ENCODE measurements at regions not wholly inside any gene's neighbourhood (a gene's known extent, or its start where the extent isn't known, plus 50 kb on each side); places are given as distances from the start of the nearest gene placed in this dataset.

DNA sequence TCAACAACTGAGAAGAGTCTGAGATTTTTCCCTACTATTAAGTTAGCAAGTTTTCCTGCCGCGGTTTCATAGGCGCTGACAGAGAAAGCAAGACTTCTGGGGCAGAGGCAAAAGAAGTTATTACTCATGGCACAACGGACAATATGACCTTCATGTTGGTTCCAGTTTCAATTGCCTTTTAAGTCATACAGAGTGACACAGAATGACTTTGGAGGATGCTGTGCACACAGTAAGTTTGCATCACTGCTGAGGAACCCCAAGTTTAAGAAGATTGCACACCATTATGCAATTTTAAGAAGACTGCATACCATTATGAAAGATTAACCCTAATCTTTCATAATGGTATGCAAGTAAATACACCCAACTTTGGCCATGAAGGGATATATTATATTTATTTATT, 626.5 kb upstream of the CHORDC1 start:
- Mint-ChIP-seq H3K4me3 (no peak overlapping the region), H3K9me3 (peaks cover 0 to 7% (median 5%) of the 10 kb centered on the region in 3 donors), H3K4me1 (no peaks in the 10 kb centered on the region), H3K36me3 (no peaks in the 10 kb centered on the region), H3K27me3 (no peaks in the 10 kb centered on the region), H3K27ac (no peak overlapping the region)
- no peak overlapping the region for H3K4me3 ChIP-seq (ENCODE audit: control insufficient read depth in 1 of 2, extremely low read depth in 1 of 2, low read length in 1 of 2)
- H3K27me3 ChIP-seq (replicated peaks in 1 of 2; ENCODE audit: control insufficient read depth in 2 of 2, extremely low read depth in 1 of 2, insufficient read depth in 2 of 2, low read length in 1 of 2): no peaks in the 10 kb centered on the region
- WGBS (ENCODE audit: insufficient coverage): 86% methylated on average over 4 of the region's 4 CpGs
- no peaks in the 10 kb centered on the region for H3K4me1 ChIP-seq (ENCODE audit: control insufficient read depth in 1 of 2, extremely low read depth in 1 of 2, insufficient read depth in 2 of 2, low read length in 2 of 2)
- no peaks in the 10 kb centered on the region for H3K36me3 ChIP-seq (ENCODE audit: control insufficient read depth in 2 of 2, extremely low read depth in 1 of 2, insufficient read depth in 1 of 2, low read length in 1 of 2)
- ChIA-PET POLR2A (interaction anchor here in 1 of 2 donors (0.6 kb wide), 1 partner anchor 9 kb away, joined by 3 read pairs; no protein-coding TSS in a partner anchor), CTCF (no interaction called here)
- no peaks in the 10 kb centered on the region for H3K9me3 ChIP-seq
- ATAC-seq (replicated peaks in 1 of 4) (no peak), DNase-seq (no peak)
- H3K27ac ChIP-seq (ENCODE audit: low read length): no peak overlapping the region

DNA sequence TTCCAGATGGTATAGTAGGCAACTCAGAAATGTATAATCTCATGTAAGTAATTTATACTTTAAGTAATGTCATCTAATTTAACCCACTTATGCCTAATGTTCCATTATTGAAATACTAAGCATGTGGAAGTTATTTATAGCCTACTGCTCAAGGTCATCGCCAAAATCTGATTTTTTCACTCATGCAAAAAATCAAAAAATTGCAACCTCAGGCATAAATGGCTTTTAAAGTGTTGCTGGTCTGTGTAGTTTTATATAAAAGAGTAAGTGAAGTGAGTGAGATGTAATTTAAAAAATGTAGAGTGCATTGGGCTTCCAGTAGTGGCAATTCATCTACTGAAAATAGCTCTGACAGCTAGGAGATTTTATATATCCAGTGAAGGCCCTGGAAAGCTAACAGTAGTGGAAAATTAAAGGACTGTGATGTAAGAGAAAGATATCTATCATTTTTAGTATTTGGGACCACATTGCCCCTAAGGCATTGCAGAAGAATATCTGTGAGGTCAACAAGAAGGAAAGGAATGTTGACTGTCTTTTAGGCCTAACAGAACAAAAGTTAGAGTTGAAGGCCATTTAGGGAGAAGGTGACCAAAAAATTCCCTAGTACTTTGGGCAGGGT, 624.5 kb upstream of the CHORDC1 start:
- Mint-ChIP-seq H3K9me3 (peaks cover 4 to 9% (median 5%) of the 10 kb centered on the region in 3 donors), H3K4me1 (no peaks in the 10 kb centered on the region), H3K36me3 (no peaks in the 10 kb centered on the region), H3K27ac (no peak overlapping the region), H3K27me3 (no peaks in the 10 kb centered on the region), H3K4me3 (no peak overlapping the region)
- Histone ChIP-seq H3K4me1 (ENCODE audit: control insufficient read depth in 1 of 2, extremely low read depth in 1 of 2, insufficient read depth in 2 of 2, low read length in 2 of 2) (no peaks in the 10 kb centered on the region), H3K4me3 (ENCODE audit: control insufficient read depth in 1 of 2, extremely low read depth in 1 of 2, low read length in 1 of 2) (no peak overlapping the region), H3K27ac (ENCODE audit: low read length) (no peak overlapping the region), H3K36me3 (ENCODE audit: control insufficient read depth in 2 of 2, extremely low read depth in 1 of 2, insufficient read depth in 1 of 2, low read length in 1 of 2) (no peaks in the 10 kb centered on the region), H3K27me3 (replicated peaks in 1 of 2; ENCODE audit: control insufficient read depth in 2 of 2, extremely low read depth in 1 of 2, insufficient read depth in 2 of 2, low read length in 1 of 2) (no peaks in the 10 kb centered on the region), H3K9me3 (no peaks in the 10 kb centered on the region)
- ATAC-seq (replicated peaks in 1 of 4) (no peak), DNase-seq (no peak)
- CTCF ChIA-PET: no interaction called here
- no CpG with 5 or more reads among the region's 1 CpG for WGBS (ENCODE audit: insufficient coverage)
- POLR2A ChIA-PET: no interaction called here

DNA sequence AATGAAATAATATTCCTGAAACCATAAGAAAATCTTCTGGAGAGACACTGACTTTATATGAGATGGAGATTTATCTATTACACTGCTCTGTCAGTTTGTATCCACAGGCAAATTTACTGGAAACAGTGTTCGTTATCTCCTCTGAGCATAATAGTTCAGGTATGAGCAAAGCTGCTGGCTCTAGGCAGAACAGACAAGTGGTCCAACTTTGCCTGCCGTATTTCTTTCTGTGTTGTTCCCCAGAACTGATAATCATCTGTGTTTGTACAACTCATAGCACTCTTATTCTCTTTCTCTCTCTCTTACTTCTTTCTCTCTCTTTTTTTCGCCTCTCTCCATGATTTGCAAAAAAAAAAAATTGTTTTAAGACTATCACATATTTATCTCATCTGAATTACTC, 623.8 kb upstream of the CHORDC1 start:
- POLR2A ChIA-PET: no interaction called here
- Mint-ChIP-seq H3K4me3 (no peak overlapping the region), H3K27me3 (no peaks in the 10 kb centered on the region), H3K9me3 (peaks cover 4 to 9% (median 5%) of the 10 kb centered on the region in 3 donors), H3K36me3 (no peaks in the 10 kb centered on the region), H3K4me1 (no peaks in the 10 kb centered on the region), H3K27ac (no peak overlapping the region)
- Histone ChIP-seq H3K27ac (ENCODE audit: low read length) (no peak overlapping the region), H3K27me3 (replicated peaks in 1 of 2; ENCODE audit: control insufficient read depth in 2 of 2, extremely low read depth in 1 of 2, insufficient read depth in 2 of 2, low read length in 1 of 2) (no peaks in the 10 kb centered on the region), H3K9me3 (no peaks in the 10 kb centered on the region), H3K36me3 (ENCODE audit: control insufficient read depth in 2 of 2, extremely low read depth in 1 of 2, insufficient read depth in 1 of 2, low read length in 1 of 2) (no peaks in the 10 kb centered on the region), H3K4me1 (ENCODE audit: control insufficient read depth in 1 of 2, extremely low read depth in 1 of 2, insufficient read depth in 2 of 2, low read length in 2 of 2) (no peaks in the 10 kb centered on the region), H3K4me3 (ENCODE audit: control insufficient read depth in 1 of 2, extremely low read depth in 1 of 2, low read length in 1 of 2) (no peak overlapping the region)
- 63% methylated on average over 3 of the region's 3 CpGs for WGBS (ENCODE audit: insufficient coverage)
- CTCF ChIA-PET: no interaction called here
- no peak for DNase-seq
- no peak for ATAC-seq (replicated peaks in 1 of 4)

DNA sequence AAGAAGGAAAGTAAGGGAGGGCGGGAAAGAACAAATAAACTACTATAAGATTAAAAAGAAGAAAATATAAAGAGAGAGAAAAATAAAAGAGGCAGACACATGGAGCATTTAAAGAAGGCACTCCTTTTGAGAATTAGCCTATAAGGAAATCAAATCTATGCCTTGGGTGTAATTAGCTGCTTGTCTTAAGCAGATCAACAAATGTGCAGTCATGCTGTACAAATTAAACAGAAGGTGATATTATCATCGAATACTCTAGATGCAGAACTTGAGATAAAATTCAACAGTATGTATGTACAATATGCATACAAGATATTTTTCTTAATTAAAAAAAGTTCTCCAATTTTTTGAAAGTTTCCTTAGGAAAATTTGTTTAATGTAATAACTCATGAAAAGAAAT, 623.0 kb upstream of the CHORDC1 start:
- peaks cover 5 to 9% (median 9%) of the 10 kb centered on the region in 3 donors for H3K9me3 Mint-ChIP-seq
- ATAC-seq (replicated peaks in 1 of 4): no peak
- H3K36me3 Mint-ChIP-seq: no peaks in the 10 kb centered on the region

DNA sequence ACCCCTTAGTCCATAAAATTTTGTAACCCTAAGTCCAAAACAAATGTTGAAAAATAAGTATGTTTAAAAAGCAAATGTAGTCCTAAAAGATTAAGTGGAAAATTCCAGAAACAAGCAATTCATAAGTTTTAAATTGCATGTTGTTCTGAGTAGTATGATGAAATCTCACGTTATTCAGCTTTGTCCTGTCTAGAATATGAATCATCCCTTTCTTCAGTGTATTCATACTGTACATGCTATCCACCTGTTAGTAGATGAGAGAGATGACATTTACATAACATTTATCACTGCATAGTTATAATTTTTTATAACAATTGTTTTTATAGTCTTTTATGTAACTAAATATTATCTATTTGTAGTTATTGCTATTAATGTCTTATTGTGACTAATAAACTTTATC, 622.3 kb upstream of the CHORDC1 start:
- H3K27ac Mint-ChIP-seq: no peak overlapping the region
- H3K4me3 Mint-ChIP-seq: no peak overlapping the region
- POLR2A ChIA-PET: no interaction called here
- H3K9me3 Mint-ChIP-seq: peaks cover 5 to 9% (median 9%) of the 10 kb centered on the region in 3 donors
- Histone ChIP-seq H3K9me3 (no peaks in the 10 kb centered on the region), H3K36me3 (ENCODE audit: control insufficient read depth in 2 of 2, extremely low read depth in 1 of 2, insufficient read depth in 1 of 2, low read length in 1 of 2) (no peaks in the 10 kb centered on the region), H3K27ac (ENCODE audit: low read length) (no peak overlapping the region), H3K4me1 (ENCODE audit: control insufficient read depth in 1 of 2, extremely low read depth in 1 of 2, insufficient read depth in 2 of 2, low read length in 2 of 2) (no peaks in the 10 kb centered on the region), H3K4me3 (ENCODE audit: control insufficient read depth in 1 of 2, extremely low read depth in 1 of 2, low read length in 1 of 2) (no peak overlapping the region), H3K27me3 (replicated peaks in 1 of 2; ENCODE audit: control insufficient read depth in 2 of 2, extremely low read depth in 1 of 2, insufficient read depth in 2 of 2, low read length in 1 of 2) (no peaks in the 10 kb centered on the region)
- ATAC-seq (replicated peaks in 1 of 4): no peak
- H3K4me1 Mint-ChIP-seq: no peaks in the 10 kb centered on the region
- no peak for DNase-seq
- CTCF ChIA-PET: no interaction called here
- no peaks in the 10 kb centered on the region for H3K27me3 Mint-ChIP-seq
- WGBS (ENCODE audit: insufficient coverage): no CpG with 5 or more reads among the region's 1 CpG
- H3K36me3 Mint-ChIP-seq: no peaks in the 10 kb centered on the region

More for the DNA sequence above, 623.0 kb upstream of the CHORDC1 start:
- Histone ChIP-seq H3K27me3 (replicated peaks in 1 of 2; ENCODE audit: control insufficient read depth in 2 of 2, extremely low read depth in 1 of 2, insufficient read depth in 2 of 2, low read length in 1 of 2) (no peaks in the 10 kb centered on the region), H3K36me3 (ENCODE audit: control insufficient read depth in 2 of 2, extremely low read depth in 1 of 2, insufficient read depth in 1 of 2, low read length in 1 of 2) (no peaks in the 10 kb centered on the region), H3K4me1 (ENCODE audit: control insufficient read depth in 1 of 2, extremely low read depth in 1 of 2, insufficient read depth in 2 of 2, low read length in 2 of 2) (no peaks in the 10 kb centered on the region), H3K9me3 (no peaks in the 10 kb centered on the region), H3K27ac (ENCODE audit: low read length) (no peak overlapping the region), H3K4me3 (ENCODE audit: control insufficient read depth in 1 of 2, extremely low read depth in 1 of 2, low read length in 1 of 2) (no peak overlapping the region)
- Mint-ChIP-seq H3K27ac (no peak overlapping the region), H3K27me3 (no peaks in the 10 kb centered on the region), H3K4me3 (no peak overlapping the region), H3K4me1 (no peaks in the 10 kb centered on the region)
- ChIA-PET CTCF (no interaction called here), POLR2A (no interaction called here)
- no peak for DNase-seq
- WGBS (ENCODE audit: insufficient coverage): no CpG with 5 or more reads among the region's 2 CpGs

DNA sequence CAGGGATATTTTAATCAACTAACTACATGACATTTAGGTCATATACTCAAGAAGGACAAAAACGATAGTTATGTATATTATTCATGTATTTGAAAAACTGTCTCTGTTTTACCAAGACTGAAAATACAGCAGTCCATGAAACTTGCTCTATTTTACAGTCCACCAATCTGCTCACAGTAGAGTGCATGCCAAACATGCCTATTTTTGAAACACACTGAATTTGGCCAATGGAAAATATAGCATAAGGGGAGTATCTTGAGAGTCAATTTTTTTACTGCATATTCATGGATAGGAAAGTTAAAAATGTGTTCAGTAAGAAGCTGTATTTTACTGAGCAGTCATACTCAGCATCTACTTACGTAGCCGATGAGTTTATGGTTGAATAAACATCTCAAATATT, 621.2 kb upstream of the CHORDC1 start:
- no peaks in the 10 kb centered on the region for H3K4me1 Mint-ChIP-seq
- H3K9me3 ChIP-seq: no peaks in the 10 kb centered on the region
- H3K27ac Mint-ChIP-seq: no peak overlapping the region
- no peaks in the 10 kb centered on the region for H3K36me3 ChIP-seq (ENCODE audit: control insufficient read depth in 2 of 2, extremely low read depth in 1 of 2, insufficient read depth in 1 of 2, low read length in 1 of 2)
- no peaks in the 10 kb centered on the region for H3K36me3 Mint-ChIP-seq
- H3K27me3 Mint-ChIP-seq: no peaks in the 10 kb centered on the region
- peaks cover 5 to 9% (median 9%) of the 10 kb centered on the region in 3 donors for H3K9me3 Mint-ChIP-seq
- H3K4me1 ChIP-seq (ENCODE audit: control insufficient read depth in 1 of 2, extremely low read depth in 1 of 2, insufficient read depth in 2 of 2, low read length in 2 of 2): no peaks in the 10 kb centered on the region
- H3K4me3 Mint-ChIP-seq: no peak overlapping the region
- ATAC-seq (replicated peaks in 1 of 4) (no peak), DNase-seq (no peak)
- no CpG with 5 or more reads among the region's 3 CpGs for WGBS (ENCODE audit: insufficient coverage)
- ChIA-PET CTCF (no interaction called here), POLR2A (no interaction called here)
- H3K27ac ChIP-seq (ENCODE audit: low read length): no peak overlapping the region
- H3K27me3 ChIP-seq (replicated peaks in 1 of 2; ENCODE audit: control insufficient read depth in 2 of 2, extremely low read depth in 1 of 2, insufficient read depth in 2 of 2, low read length in 1 of 2): no peaks in the 10 kb centered on the region
- H3K4me3 ChIP-seq (ENCODE audit: control insufficient read depth in 1 of 2, extremely low read depth in 1 of 2, low read length in 1 of 2): no peak overlapping the region

DNA sequence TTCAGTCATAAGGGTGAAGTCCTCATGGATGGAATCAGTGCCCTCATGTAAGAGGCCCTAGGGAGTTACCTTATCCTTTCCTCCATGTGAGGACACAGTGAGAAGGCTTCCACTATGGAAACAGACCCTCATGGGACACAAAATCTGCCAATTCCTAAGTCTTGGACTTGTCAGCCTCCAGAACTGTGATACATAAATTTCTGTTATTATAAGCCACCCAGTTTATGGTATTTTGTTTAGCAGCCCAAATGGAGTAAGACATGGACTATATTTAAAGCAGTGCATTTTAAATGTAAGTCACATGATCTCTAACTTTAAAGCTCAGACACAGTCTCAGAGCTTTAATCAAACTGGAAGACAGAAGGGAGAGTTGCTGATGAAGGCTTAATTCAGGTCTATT, 619.8 kb upstream of the CHORDC1 start:
- ChIA-PET POLR2A (no interaction called here), CTCF (no interaction called here)
- Histone ChIP-seq H3K36me3 (ENCODE audit: control insufficient read depth in 2 of 2, extremely low read depth in 1 of 2, insufficient read depth in 1 of 2, low read length in 1 of 2) (no peaks in the 10 kb centered on the region), H3K4me3 (ENCODE audit: control insufficient read depth in 1 of 2, extremely low read depth in 1 of 2, low read length in 1 of 2) (no peak overlapping the region), H3K4me1 (ENCODE audit: control insufficient read depth in 1 of 2, extremely low read depth in 1 of 2, insufficient read depth in 2 of 2, low read length in 2 of 2) (no peaks in the 10 kb centered on the region), H3K27me3 (replicated peaks in 1 of 2; ENCODE audit: control insufficient read depth in 2 of 2, extremely low read depth in 1 of 2, insufficient read depth in 2 of 2, low read length in 1 of 2) (no peaks in the 10 kb centered on the region), H3K27ac (ENCODE audit: low read length) (no peak overlapping the region), H3K9me3 (no peaks in the 10 kb centered on the region)
- DNase-seq: no peak
- H3K27ac Mint-ChIP-seq: no peak overlapping the region
- no peaks in the 10 kb centered on the region for H3K27me3 Mint-ChIP-seq
- ATAC-seq (replicated peaks in 1 of 4): no peak
- peaks cover 5 to 9% (median 8%) of the 10 kb centered on the region in 3 donors for H3K9me3 Mint-ChIP-seq
- no peaks in the 10 kb centered on the region for H3K4me1 Mint-ChIP-seq
- no peak overlapping the region for H3K4me3 Mint-ChIP-seq
- no peaks in the 10 kb centered on the region for H3K36me3 Mint-ChIP-seq
